A673 (cell line): ENCODE measurements at regions not wholly inside any gene's neighbourhood (a gene's known extent, or its start where the extent isn't known, plus 50 kb on each side); places are given as distances from the start of the nearest gene placed in this dataset.

Experiments used
- BruUV-seq: library from RNA; stranded (reverse); fragments of 400-500 nt; replicated peaks from 2 replicates; lab custom pipeline; 2021; lab: Mats Ljungman, UMichigan
- CTCF ChIA-PET: fragments of 300-600 bp; sonication (Branson Sonifier 250); formaldehyde crosslinking; loops from one replicate; lab custom pipeline; 2022; ENCODE audit warnings: antibody characterized with exemption; lab: Charles Lee
- POLR2A ChIA-PET: fragments of 300-600 bp; sonication (Branson Sonifier 250); formaldehyde crosslinking; loops from one replicate; lab custom pipeline; 2022; ENCODE audit warnings: antibody characterized with exemption; ENCODE audit not compliant: low non-redundant PET; lab: Charles Lee
- DNase-seq: peaks from one replicate; pipeline ENCODE4 v3.0.0-alpha.2; 2015; ENCODE audit warnings: low spot score
- H3K27ac ChIP-seq: fragments of 200-600 bp; sonication (generic); 2 replicates; pipeline ENCODE4 v1.5.1; 2016; ENCODE audit warnings: mixed run types, low read depth, mild to moderate bottlenecking, mixed read lengths, antibody characterized with exemption, low read length; ENCODE audit not compliant: poor library complexity, severe bottlenecking
- H3K27me3 ChIP-seq: fragments of 200-600 bp; sonication (generic); replicated peaks from 2 replicates; pipeline ENCODE4 v1.6.1; 2017; ENCODE audit warnings: mixed run types, low read depth, mild to moderate bottlenecking, mixed read lengths, antibody characterized with exemption, low read length; ENCODE audit not compliant: insufficient read depth, poor library complexity
- H3K36me3 ChIP-seq: fragments of 200-600 bp; sonication (generic); 2 replicates; pipeline ENCODE4 v1.6.1; 2016; ENCODE audit warnings: mixed run types, mild to moderate bottlenecking, mixed read lengths, antibody characterized with exemption, low read length; ENCODE audit not compliant: insufficient read depth, poor library complexity, severe bottlenecking
- H3K4me1 ChIP-seq: fragments of 200-600 bp; sonication (generic); 2 replicates; pipeline ENCODE4 v1.6.1; 2017; ENCODE audit warnings: mixed run types, mild to moderate bottlenecking, mixed read lengths, antibody characterized with exemption, low read length; ENCODE audit not compliant: insufficient read depth, poor library complexity, severe bottlenecking
- H3K4me3 ChIP-seq: fragments of 200-600 bp; sonication (generic); 2 replicates; pipeline ENCODE4 v1.5.1; 2016; ENCODE audit warnings: low read depth, mixed run types, mild to moderate bottlenecking, mixed read lengths, low read length; ENCODE audit not compliant: poor library complexity, severe bottlenecking
- H3K9me3 ChIP-seq: fragments of 200-600 bp; sonication (generic); 2 replicates; pipeline ENCODE4 v1.6.1; 2016; ENCODE audit warnings: mixed run types, low read depth, mild to moderate bottlenecking, mixed read lengths, antibody characterized with exemption, low read length; ENCODE audit not compliant: poor library complexity, severe bottlenecking
- CTCF ChIP-seq: fragments of 300-800, 200-600 bp; sonication (generic); conservative IDR thresholded peaks from 2 replicates; pipeline ENCODE4 v1.5.1; 2017; ENCODE audit warnings: low read depth, mild to moderate bottlenecking, antibody characterized with exemption, low read length, moderate library complexity, mixed read lengths
- EZH2 ChIP-seq: fragments of 200-600 bp; sonication (generic); IDR thresholded peaks from 2 replicates; pipeline ENCODE4 v1.6.1; 2017; ENCODE audit warnings: borderline replicate concordance, low read depth, mild to moderate bottlenecking, mixed read lengths, antibody characterized with exemption, low read length; ENCODE audit not compliant: poor library complexity, severe bottlenecking
- intact Hi-C: fragments of 100-400 bp; cut with micrococcal nuclease; formaldehyde crosslinking; loops from one replicate; pipeline ENCODE4 v1.10.0; 2022; ENCODE audit not compliant: unreplicated experiment

GRCh38 chr11:120023120-120023519 lies 114.8 kb downstream of the TRIM29 start:
- no peaks in the 10 kb centered on the region for H3K9me3 ChIP-seq
- BruUV-seq, result no TSS peak
- no peak overlapping the region for H3K4me3 ChIP-seq
- H3K27me3 ChIP-seq, result peaks cover 12% of the 10 kb centered on the region
- no peaks in the 10 kb centered on the region for H3K36me3 ChIP-seq
- intact Hi-C loops, result no loop called here
- CTCF ChIA-PET, result no interaction called here
- H3K4me1 ChIP-seq, result no peaks in the 10 kb centered on the region
- POLR2A ChIA-PET, result no interaction called here
- no peak for DNase-seq
- TF ChIP-seq CTCF (no peak), EZH2 (no peak)
- H3K27ac ChIP-seq, result no peak overlapping the region

GRCh38 chr11:120022617-120023016 lies 115.3 kb downstream of the TRIM29 start:
- POLR2A ChIA-PET, result no interaction called here
- no peaks in the 10 kb centered on the region for H3K36me3 ChIP-seq
- DNase-seq, result no peak
- no peak for TF ChIP-seq CTCF
- no TSS peak for BruUV-seq
- H3K9me3 ChIP-seq, result no peaks in the 10 kb centered on the region
- peaks cover 7% of the 10 kb centered on the region for H3K27me3 ChIP-seq
- no peak overlapping the region for H3K4me3 ChIP-seq
- H3K4me1 ChIP-seq, result no peaks in the 10 kb centered on the region
- intact Hi-C loops, result no loop called here
- CTCF ChIA-PET, result no interaction called here
- H3K27ac ChIP-seq, result no peak overlapping the region

- POLR2A ChIA-PET, result no interaction called here
- H3K4me3 ChIP-seq, result no peak overlapping the region
- no peak for DNase-seq
- no TSS peak for BruUV-seq
- peaks cover under 1% of the 10 kb centered on the region for H3K27me3 ChIP-seq
- H3K9me3 ChIP-seq, result no peaks in the 10 kb centered on the region
- no peak for TF ChIP-seq EZH2
- TF ChIP-seq CTCF, result no peak
- no peak overlapping the region for H3K27ac ChIP-seq
- no peaks in the 10 kb centered on the region for H3K36me3 ChIP-seq
- intact Hi-C loops, result no loop called here
- CTCF ChIA-PET, result no interaction called here
- H3K4me1 ChIP-seq, result no peaks in the 10 kb centered on the region
Measured at GRCh38 chr11:120021978-120022377, 115.9 kb downstream of the TRIM29 start.
